ENCODE measurements at regions not wholly inside any gene's neighbourhood (a gene's known extent, or its start where the extent isn't known, plus 50 kb on each side); places are given as distances from the start of the nearest gene placed in this dataset.

DNA sequence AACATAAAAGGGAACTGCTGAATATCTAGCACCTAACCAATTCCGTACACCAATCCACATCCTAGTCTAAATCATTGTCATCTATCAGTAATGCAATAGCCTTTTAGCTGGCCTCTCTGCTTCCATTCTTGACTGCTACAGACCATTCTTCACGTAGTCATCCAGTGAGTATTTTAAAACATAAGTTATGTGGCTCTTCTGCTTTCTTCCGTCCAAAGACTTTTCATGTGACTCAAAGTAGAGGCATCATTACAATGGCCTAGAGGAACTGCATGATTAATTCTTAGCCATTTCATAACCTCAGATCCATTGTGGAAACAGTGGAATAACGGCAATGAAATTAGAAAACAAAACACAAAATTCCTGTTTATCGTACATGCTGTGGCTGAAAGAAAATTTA lies 88.9 kb upstream of the CBLB start:
- TF ChIP-seq, protein P1, sequence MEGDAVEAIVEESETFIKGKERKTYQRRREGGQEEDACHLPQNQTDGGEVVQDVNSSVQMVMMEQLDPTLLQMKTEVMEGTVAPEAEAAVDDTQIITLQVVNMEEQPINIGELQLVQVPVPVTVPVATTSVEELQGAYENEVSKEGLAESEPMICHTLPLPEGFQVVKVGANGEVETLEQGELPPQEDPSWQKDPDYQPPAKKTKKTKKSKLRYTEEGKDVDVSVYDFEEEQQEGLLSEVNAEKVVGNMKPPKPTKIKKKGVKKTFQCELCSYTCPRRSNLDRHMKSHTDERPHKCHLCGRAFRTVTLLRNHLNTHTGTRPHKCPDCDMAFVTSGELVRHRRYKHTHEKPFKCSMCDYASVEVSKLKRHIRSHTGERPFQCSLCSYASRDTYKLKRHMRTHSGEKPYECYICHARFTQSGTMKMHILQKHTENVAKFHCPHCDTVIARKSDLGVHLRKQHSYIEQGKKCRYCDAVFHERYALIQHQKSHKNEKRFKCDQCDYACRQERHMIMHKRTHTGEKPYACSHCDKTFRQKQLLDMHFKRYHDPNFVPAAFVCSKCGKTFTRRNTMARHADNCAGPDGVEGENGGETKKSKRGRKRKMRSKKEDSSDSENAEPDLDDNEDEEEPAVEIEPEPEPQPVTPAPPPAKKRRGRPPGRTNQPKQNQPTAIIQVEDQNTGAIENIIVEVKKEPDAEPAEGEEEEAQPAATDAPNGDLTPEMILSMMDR (IDR thresholded peaks at IDR 0.05; ENCODE audit: low read depth, low read length, missing control alignments), result no peak
- in situ Hi-C loops (cut with HindIII; ENCODE audit: low sequenced_read_pairs), result no loop called here
- no peak overlapping the region for H3K4me3 ChIP-seq (ENCODE audit: low read depth, low read length)
- no peak for DNase-seq (ENCODE audit: low read depth)

DNA sequence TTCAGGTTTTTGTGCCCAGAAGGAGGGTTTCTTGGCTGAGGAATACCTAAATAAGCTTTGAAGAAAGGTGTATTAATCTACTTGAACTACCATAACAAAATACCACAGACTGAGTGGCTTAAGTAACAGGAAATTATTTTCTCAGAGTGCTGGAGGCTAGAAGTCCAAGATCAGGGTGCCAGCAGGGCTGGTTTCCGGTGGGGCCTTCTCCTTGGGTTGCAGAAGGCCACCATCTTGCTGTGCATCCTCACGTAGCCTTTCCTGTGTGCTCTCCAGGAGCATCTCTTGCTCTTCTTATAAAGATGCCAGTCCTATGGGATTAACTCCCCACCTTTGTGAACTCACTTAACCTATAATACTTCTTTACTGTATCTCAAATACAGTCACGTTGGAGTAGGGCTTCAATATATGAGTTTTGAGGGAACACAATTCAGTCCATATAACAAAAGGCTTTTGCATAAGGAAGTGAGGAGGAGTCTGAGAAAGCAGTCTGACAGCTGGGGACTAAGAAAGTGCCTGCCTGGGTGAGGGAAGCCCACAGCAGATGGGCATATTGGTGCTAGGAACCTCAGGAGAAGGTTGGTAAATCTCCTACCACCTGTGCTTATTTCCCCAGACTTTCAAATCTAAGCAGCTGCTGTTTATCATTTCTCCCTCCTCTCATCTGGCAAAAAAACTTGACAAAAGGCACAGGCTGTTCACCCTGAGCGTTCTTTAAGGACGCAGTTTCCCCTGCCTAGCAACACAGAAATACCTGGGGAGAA lies 89.6 kb upstream of the CBLB start:
- no peak overlapping the region for H3K4me3 ChIP-seq (ENCODE audit: low read depth, low read length)
- TF ChIP-seq, protein P1 (IDR thresholded peaks at IDR 0.05; ENCODE audit: low read depth, low read length, missing control alignments), result no peak
- no peak for DNase-seq (ENCODE audit: low read depth)
- in situ Hi-C loops (cut with HindIII; ENCODE audit: low sequenced_read_pairs), result no loop called here

DNA sequence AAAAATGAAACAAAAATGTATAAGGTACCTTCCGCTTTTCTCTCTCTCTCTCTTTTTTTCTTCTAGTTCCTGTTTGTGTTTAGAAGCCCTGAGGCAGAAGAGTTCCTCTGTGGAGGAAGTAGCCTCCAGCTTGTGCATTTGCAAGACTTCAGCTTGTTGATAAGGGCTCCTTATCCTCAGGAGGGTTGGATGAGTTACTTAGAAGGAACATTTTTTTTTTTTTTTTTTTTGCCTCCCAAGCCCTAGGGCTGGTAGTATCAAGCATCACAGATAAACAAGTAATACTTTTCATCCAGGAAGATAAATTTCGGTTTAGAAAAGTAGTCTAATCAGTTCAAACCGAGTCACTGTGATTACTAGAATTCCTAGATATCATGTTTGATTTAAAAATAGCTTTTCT lies 91.0 kb upstream of the CBLB start:
- in situ Hi-C loops (cut with HindIII; ENCODE audit: low sequenced_read_pairs), result no loop called here
- no peak for DNase-seq (ENCODE audit: low read depth)
- TF ChIP-seq, protein P1 (IDR thresholded peaks at IDR 0.05; ENCODE audit: low read depth, low read length, missing control alignments), result no peak
- H3K4me3 ChIP-seq (ENCODE audit: low read depth, low read length), result no peak overlapping the region

DNA sequence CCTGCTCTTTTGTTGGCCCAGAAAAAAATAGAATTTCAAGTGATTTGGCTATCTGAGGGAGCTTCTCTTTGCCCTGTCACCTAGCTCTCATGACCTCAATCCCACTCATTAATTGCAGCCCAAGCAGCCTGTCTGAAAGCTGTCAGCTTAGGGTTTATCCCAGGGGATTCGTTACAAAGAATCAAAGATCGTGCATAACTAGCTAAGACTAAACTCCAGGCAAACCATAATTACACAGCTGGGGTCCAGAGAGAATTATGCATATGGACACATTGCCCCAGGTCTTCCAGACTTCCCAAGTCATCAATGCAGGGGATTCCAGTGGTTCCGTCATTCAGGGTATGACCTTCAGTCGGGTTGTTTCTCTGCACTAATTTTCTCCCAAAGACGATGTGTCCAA lies 91.6 kb upstream of the CBLB start:
- in situ Hi-C loops (cut with HindIII; ENCODE audit: low sequenced_read_pairs), result no loop called here
- no peak overlapping the region for H3K4me3 ChIP-seq (ENCODE audit: low read depth, low read length)
- no peak for DNase-seq (ENCODE audit: low read depth)
- TF ChIP-seq, protein P1 (IDR thresholded peaks at IDR 0.05; ENCODE audit: low read depth, low read length, missing control alignments), result no peak

DNA sequence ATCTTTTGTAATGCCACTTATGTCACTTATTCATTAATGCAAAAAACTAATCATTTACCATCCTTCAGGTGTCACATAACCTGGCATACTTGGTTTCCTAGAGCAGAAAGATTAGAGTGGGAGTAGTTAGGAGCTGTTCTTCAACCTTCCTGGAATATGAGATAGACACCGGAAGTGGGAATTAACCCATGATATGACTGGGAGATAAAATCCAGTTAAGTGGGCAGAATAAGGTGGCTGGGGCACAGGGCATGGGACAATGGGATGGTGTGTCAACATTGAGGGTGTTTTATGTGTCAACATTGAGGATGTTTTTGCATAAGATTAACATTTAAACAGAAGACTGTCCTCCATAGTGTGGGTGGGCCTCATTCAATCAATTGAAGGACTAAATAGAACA lies 94.3 kb upstream of the CBLB start:
- in situ Hi-C loops (cut with HindIII; ENCODE audit: low sequenced_read_pairs), result no loop called here
- TF ChIP-seq, protein P1 (IDR thresholded peaks at IDR 0.05; ENCODE audit: low read depth, low read length, missing control alignments), result no peak

DNA sequence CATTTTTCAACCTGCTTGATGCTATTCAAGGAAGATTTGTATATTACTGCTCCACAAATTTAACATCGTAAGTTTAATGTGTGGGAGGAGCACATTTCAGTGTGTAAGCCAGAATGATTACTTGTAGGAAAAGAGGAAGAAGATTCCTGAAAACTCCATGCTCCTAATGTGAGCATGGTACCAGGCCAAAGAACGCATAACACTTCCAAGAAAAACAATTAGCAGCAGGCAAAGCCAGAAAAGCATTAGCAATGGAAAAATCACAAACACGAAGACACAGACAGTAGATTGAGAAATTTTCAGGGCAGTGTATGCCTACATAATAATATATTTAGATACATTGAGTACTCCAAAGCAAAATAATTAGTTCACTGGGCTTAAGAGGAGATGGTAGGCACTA lies 96.6 kb upstream of the CBLB start:
- H3K4me3 ChIP-seq (ENCODE audit: low read depth, low read length), result no peak overlapping the region
- peak; percentile 73 for DNase-seq (ENCODE audit: low read depth)
- TF ChIP-seq, protein P1 (IDR thresholded peaks at IDR 0.05; ENCODE audit: low read depth, low read length, missing control alignments), result no peak
- in situ Hi-C loops (cut with HindIII; ENCODE audit: low sequenced_read_pairs), result no loop called here

More for the DNA sequence above, 94.3 kb upstream of the CBLB start:
- no peak overlapping the region for H3K4me3 ChIP-seq (ENCODE audit: low read depth, low read length)
- no peak for DNase-seq (ENCODE audit: low read depth)

All from astrocyte of the cerebellum (primary cell).